ENCODE measurements at regions not wholly inside any gene's neighbourhood (a gene's known extent, or its start where the extent isn't known, plus 50 kb on each side); places are given as distances from the start of the nearest gene placed in this dataset.
A peak's percentile ranks its signal among the peaks of the same experiment; 100 is the strongest.

DNA sequence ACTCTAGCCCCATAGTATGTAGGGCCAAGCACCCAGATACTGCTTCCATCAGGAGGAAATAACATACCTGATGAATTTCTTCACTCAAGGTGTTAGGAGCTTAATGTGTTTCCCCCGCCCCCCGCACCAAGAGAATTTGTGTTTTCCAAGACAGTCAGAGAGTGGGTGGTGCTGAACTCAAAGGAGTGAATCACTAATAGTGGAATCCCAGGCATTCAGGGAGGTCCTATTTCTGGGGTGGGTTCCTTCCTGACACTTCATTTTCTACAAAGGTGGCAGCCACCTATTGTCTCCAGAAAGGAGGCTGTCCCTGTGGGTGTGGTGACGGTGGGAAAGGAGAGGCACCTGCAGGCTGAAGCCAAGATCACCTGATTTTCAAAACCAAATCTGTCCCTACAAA is 50.8 kb upstream of the ELF5 start:
- H3K36me3 Mint-ChIP-seq (ENCODE audit: low read depth): no peaks in the 10 kb centered on the region
- no peaks in the 10 kb centered on the region for H3K9me3 Mint-ChIP-seq
- no peak overlapping the region for H3K27ac Mint-ChIP-seq
- H3K4me1 Mint-ChIP-seq (ENCODE audit: low read depth): peaks cover 12% of the 10 kb centered on the region
- DNase-seq: no peak
- no peak overlapping the region for H3K4me3 Mint-ChIP-seq
- H3K27me3 Mint-ChIP-seq (ENCODE audit: insufficient read depth): peaks cover 36% of the 10 kb centered on the region
- no peak for TF ChIP-seq CTCF (IDR thresholded peaks at IDR 0.05)

DNA sequence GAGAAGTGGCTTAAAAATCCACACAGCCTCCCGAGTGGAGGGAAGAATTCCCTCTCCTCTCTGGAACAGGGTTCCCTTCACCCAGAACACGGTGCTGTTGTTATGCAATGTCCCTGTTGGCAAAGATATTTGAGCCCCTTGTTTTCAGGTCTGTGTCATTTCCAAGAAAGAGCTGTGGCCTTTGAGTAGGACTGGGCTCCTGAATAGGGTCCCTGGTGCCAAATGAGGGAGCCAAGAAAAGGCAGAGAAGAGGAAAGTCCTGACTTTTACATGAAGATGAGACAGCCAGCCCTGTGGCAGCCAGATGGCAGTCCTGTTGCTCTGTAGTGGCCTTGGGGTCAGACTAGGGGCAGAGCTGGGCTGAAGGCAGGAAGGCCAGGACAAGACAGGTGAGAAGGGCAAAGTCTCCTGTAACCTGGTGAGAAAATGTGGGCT is 51.2 kb upstream of the ELF5 start:
- no peaks in the 10 kb centered on the region for H3K36me3 Mint-ChIP-seq (ENCODE audit: low read depth)
- TF ChIP-seq CTCF (IDR thresholded peaks at IDR 0.05): no peak
- H3K4me3 Mint-ChIP-seq: no peak overlapping the region
- H3K4me1 Mint-ChIP-seq (ENCODE audit: low read depth): peaks cover 12% of the 10 kb centered on the region
- H3K27ac Mint-ChIP-seq: no peak overlapping the region
- no peaks in the 10 kb centered on the region for H3K9me3 Mint-ChIP-seq
- peaks cover 36% of the 10 kb centered on the region for H3K27me3 Mint-ChIP-seq (ENCODE audit: insufficient read depth)
- no peak for DNase-seq

- DNase-seq: no peak
- Mint-ChIP-seq H3K27me3 (ENCODE audit: insufficient read depth) (peaks cover 42% of the 10 kb centered on the region), H3K27ac (no peak overlapping the region), H3K36me3 (ENCODE audit: low read depth) (no peaks in the 10 kb centered on the region), H3K4me3 (no peak overlapping the region), H3K4me1 (ENCODE audit: low read depth) (peaks cover 12% of the 10 kb centered on the region), H3K9me3 (no peaks in the 10 kb centered on the region)
- peak; percentile 72 for TF ChIP-seq CTCF (IDR thresholded peaks at IDR 0.05)
Measured at GRCh38 chr11:34565417-34566207, 52.0 kb upstream of the ELF5 start.

DNA sequence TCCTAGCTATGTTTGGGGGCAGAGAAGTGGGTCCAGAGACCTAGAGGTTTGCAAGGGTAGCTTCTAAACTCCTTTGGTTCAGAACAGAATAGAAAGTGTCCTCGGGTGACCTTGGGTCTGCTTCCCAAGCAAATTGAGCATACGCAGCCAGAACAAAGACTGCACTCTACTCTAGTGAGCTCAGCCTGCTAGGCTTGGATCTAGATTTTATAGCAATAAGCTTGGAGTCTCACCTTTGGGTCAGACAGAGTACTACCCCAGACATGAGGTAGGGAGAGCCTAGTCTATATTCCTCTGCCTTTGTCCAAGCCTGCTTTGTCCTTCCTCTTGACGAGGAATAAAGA is 52.6 kb upstream of the ELF5 start:
- peaks cover 12% of the 10 kb centered on the region for H3K4me1 Mint-ChIP-seq (ENCODE audit: low read depth)
- H3K27me3 Mint-ChIP-seq (ENCODE audit: insufficient read depth): peaks cover 44% of the 10 kb centered on the region
- DNase-seq: no peak
- no peak for TF ChIP-seq CTCF (IDR thresholded peaks at IDR 0.05)
- H3K9me3 Mint-ChIP-seq: no peaks in the 10 kb centered on the region
- no peak overlapping the region for H3K27ac Mint-ChIP-seq
- H3K4me3 Mint-ChIP-seq: no peak overlapping the region
- no peaks in the 10 kb centered on the region for H3K36me3 Mint-ChIP-seq (ENCODE audit: low read depth)

DNA sequence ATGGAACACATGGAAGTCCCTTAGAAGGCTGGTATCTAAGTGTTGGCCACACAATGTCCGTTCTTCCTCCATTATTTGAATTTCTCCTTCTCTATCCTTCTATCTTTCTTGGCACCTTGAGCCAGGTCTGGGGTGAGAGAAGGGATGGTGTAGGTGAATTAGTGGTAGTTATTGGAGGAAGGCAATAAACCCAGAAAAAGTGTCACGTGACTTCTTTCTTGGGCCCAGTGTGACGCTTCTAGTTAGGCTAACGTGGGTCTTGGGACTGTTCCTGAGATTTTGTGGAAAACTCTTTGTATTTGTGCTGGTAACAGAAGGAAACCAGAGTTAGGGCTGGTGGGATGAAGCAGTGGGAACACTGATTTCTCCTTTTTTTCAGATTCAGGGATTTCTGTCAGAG is 53.1 kb upstream of the ELF5 start:
- no peaks in the 10 kb centered on the region for H3K36me3 Mint-ChIP-seq (ENCODE audit: low read depth)
- TF ChIP-seq CTCF (IDR thresholded peaks at IDR 0.05): no peak
- H3K27me3 Mint-ChIP-seq (ENCODE audit: insufficient read depth): peaks cover 44% of the 10 kb centered on the region
- no peak overlapping the region for H3K4me3 Mint-ChIP-seq
- H3K9me3 Mint-ChIP-seq: no peaks in the 10 kb centered on the region
- no peak for DNase-seq
- H3K4me1 Mint-ChIP-seq (ENCODE audit: low read depth): peaks cover 12% of the 10 kb centered on the region
- no peak overlapping the region for H3K27ac Mint-ChIP-seq

Measured in HFFc6 (cell line).